Eye (tissue), 1 donor: ENCODE measurements at regions not wholly inside any gene's neighbourhood (a gene's known extent, or its start where the extent isn't known, plus 50 kb on each side); places are given as distances from the start of the nearest gene placed in this dataset.

Source experiments
- DNase-seq: peaks from one replicate; pipeline ENCODE4 v3.0.0-alpha.2; 2015

DNA sequence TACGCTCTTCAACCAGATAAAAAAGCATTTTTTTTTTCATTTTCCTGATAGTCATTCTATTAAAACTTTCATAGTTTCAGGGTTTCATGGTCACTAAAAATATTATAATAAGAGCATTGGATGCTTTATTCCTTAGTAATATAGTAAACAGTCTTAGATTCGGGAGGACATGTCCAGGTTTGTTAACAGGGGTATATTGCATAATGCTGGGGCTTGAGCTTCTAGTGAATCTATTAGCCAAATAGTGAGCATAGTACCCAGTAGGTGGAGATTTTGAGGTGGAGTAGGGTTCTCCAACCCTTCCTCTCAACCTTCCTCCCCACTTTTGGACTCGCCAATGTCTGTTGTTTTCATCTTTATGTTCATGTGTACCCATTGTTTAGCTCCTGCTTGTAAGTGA lies 277.4 kb upstream of the RGS6 start:
- DNase-seq: no peak

DNA sequence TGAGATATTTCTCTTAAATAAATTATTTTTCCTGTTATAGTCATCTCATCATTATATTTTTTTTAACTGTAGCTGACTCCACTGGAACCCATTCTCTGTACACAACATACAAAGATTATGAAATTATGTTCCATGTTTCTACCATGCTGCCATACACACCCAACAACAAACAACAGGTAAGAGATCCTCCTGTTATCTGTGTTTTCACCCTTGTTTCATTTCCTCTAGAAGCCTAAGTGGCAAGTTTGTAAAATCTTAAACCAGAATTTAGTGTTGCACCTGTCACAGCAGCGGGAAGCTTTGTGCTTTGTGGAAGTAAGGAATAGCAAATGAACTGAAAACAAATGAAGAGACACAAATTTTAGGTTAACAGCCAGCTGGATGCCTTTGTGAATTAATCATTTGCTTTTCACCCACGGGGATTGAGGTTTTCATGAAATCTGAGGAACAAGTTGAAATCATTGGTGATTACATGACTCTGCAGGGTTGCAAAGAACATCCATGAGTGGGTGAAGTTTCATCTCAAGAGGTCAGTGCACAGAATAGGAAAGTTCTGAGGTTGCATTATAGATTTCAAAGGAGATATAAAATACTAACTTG lies 273.9 kb upstream of the RGS6 start:
- peak; percentile 25 for DNase-seq

DNA sequence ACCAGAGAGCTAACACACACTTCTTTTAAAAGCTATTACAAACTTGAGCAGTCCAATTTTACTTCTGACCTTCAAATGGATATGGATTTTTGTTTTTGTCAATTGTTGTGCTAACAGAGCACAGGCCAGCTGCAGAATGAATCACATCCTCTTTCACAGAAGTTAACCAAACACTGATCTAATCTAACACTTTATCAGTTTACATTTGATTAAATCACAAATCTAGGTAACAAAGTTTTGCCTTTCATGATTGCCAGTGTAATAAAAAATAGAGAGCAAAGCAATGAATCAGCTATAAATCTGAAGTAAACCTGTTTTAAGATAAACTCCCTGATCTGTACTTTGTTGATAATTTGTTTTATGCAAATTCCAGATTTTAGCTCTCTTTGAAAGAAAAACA lies 273.1 kb upstream of the RGS6 start:
- no peak for DNase-seq

DNA sequence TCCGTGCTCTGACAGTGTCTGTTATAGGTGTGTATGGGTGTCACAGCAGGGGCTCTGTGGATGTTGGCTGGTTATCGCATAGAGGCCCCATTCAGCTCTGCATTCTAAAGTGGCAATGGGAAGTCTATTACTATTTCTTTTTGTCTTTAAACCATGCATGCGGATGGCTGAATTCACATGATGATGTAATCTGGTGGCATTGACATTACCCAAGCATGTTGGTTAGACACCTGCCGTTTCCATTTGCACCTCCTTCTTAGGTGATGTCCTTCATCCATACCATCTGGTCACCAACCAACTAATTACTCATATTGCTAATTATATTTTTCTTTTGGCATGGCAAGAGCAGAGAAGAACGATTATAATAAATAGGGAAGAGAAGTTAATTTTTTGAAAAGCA lies 270.8 kb upstream of the RGS6 start:
- no peak for DNase-seq

DNA sequence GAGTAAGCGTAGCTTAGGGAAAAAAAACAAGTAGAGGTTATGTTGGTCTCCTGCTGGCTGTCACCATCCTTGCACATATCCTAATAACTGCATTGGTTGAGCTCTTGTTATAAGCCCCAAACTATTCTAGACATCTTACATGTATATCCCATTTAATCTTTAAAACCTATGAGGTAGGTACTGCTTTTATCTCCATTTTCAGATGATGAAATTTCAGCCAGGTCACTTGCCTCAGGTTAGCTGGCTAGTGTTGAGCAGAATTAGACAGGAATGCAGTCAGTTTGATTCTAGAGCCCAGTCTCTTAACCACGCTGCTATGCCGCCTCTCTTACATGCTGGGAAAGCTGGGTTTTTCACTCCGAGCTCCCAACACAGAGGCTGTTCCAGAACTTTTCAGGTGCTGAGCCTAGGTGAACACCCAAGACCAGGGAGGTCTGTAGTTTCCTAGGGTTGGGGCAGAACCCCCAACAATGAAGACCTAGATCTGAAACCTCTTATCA lies 269.9 kb upstream of the RGS6 start:
- DNase-seq: no peak

DNA sequence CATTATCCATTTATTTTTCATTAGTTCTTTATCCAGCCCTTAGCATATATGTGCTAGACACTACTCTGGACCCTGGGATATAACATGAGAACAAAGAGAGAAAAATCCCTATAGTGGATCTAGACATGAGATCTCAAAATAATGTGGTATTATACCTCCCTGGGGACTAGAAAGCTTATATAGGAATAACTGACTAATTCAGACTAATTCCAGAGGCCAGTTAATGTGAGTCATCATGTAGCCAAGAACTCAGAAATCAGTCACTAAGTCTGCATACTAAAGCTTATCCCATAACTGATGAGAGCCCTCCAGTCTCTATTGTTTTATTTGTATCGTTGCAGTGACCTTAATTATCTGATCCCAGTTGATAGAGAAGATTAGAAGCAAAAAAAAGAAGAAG lies 267.1 kb upstream of the RGS6 start:
- no peak for DNase-seq

DNA sequence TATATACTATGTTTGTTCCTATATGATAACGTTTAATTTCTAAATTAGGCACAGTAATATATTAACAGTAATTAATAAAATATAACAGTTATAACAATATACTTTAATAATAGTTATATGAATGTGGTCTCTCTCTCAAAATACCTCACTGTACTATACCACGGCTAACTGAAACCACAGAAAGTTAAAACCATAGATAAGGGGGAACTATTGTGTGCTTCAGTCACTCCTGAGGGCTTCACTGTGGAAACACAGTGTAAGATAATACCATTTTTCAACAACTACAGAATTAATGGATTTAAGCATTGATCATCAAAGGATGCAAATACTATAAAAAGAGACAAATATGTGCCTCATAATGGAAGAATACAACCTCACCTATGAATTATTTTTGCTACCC lies 266.4 kb upstream of the RGS6 start:
- no peak for DNase-seq

DNA sequence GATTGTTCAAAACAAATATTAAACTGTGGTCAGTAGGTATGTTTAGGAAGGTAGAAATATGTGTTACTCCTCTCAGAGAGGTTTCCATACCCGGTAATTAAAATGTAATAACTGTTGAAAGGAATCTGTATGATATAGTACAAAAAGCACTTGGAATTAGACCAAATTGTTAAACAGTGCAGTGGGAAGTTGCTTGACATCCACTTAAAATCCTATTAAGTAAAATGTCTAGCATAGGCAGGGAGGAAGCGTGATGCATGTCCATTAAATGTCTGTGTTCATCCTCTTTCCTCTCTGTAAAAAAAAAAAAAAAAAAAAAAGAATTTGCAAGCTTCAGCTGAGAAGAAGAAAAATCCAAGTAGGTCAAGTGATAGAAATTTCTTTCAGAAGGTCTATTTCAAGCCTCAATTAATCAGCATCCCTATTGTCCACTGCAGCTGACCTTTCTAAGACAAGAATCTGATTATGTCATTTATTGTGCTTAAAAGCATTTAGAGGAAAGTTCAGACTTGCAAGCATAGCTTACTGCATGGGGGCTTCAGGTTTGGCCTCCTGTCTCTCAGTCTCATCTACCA lies 265.6 kb upstream of the RGS6 start:
- DNase-seq: peak; percentile 48

DNA sequence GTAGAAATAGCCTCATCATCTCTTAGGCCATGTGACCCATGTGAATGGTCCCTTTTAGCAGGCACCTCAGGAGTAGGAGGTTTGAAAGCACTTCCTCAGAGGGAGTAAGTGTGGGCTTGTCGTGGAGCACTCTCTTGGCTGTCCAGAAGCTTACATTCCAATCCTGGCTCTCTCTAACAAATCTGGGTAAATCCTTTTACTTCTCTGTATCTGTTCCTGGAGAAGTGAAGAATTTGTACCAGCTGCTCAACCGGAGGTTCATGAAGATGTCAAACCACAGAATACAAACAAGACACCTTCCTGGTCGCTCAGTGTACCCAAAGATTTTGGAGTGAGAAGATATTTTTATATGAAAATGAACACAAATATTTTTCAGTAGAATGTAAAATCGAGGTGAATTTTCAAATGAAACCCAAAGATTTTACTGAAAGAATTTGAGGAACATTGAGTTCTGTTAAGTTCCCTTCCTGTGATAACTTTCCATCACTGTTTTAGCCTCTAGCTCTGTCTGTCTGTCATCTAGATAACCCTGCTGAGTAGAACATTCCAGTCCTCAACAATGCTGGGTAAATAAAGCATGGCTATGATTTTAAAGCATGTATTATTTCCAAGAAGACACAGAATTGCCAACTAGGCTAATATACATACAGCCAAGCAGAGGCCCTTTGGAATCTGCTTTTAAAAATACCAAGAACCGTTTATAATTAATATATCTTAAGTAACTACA lies 263.9 kb upstream of the RGS6 start:
- DNase-seq: peak; percentile 26

DNA sequence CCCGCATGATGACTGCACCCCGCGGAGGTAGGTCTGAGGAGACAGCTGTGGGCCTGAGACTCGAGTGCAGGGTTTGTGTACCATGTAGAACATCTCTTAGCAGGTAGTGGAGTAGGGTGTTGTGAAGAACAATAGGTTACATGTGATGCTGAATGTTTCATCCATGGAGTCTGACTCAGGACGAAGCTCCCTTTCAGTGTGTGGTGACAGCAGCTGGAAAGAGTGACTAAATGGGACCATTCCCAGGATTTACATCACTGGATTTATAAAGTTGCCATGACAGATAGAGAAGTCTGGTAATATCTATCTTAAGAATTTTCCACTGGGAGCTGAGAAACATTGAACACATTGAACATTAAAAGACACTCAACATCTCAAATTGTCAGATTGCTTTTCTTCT lies 259.6 kb upstream of the RGS6 start:
- no peak for DNase-seq

DNA sequence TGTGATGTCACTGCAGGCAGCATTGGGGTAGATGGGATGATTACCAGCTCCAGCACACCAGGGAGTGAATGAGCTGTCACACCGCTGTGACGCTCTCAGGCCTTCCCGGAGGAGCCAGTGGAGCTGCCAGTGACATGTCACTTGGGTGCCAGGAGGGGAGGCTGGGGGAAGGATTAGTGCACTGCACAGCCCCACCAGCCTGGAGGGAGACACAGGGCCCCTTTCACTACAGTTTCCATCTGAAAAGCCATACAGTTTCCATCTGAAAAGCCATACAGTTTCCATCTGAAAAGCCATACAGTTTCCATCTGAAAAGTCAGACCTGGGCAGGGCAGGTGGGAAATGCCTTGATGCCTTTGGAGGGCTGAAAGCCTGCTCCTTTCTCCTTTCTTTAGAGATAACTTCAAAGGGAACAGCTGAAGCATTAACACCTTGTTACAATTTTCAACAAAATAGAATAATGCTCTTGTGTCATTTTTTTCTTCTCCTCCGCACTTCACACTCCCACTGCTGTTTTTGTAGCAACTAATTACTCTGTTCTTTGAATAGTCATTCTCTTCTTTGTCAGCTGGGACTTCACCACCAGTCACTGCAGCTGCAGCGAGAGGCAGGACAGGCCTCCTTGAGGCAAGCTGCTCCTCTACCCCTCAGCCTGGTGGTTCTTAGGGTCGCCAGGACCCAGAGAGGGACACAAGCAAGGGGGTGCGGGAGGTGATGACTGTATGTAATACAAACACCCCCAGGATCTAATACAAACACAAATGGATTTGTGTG lies 256.9 kb upstream of the RGS6 start:
- DNase-seq: no peak

DNA sequence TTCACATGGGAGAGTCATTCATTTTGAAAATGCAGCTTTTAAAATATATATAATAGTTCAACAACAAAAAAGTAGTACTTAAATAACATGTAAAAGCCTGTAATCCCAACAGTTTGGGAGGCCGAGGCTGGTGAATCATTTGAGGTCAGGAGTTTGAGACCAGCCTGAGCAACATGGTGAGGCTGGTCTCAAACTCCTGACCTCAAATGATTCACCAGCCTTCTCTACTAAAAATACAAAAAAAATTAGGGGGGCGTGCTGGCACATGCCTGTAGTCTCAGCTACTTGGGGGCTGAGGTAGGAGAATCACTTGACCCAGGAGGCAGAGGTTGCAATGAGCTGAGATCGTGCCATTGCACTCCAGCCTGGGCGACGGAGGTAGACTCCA lies 256.3 kb upstream of the RGS6 start:
- DNase-seq: no peak

DNA sequence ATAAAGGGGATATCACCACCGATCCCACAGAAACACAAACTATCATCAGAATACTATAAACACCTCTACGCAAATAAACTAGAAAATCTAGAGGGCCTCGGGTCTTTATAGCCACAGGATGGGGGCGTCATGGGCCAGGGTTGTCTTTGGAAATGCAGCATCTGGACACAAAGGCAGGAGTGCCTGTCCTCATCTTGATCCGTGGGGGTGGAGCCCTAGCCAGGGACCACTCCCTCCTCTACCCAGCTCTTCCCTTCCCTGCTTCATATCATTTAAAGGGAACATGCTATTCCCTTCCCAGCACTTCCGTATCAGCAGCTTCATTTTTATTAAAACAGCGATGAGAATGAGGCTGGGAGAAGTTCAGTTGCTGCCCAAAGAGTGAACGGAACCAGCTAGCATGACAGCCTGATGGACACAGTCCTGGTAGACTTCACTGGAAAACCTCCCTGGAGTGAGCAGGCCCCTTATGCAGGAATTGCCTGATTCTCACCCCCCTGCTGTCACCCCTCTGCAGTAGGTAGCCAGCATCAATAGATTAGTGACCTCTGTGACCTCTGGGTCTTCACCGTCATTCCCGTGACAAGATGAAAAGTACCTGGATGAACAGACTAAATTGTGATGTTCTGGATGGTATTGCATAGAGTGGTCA lies 251.4 kb upstream of the RGS6 start:
- no peak for DNase-seq

DNA sequence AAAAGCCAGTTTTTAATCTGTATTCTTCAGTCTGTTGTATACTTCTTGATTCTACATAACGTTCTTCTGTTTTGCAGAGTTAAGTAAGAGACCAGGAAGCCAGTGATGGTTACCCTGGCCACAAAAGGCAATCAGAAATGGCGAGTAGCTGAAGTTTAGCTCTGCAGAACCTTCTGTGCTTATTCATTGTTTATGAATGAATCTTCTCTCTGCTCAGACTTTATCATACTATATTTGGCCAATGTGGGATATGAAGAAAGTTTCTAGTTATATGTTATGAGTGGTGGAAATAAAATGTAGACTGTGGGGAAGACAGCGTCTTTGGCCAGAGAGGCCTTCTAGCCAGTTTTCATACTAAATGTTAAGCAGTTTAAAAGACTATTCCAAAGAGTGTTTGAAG lies 249.9 kb upstream of the RGS6 start:
- no peak for DNase-seq

DNA sequence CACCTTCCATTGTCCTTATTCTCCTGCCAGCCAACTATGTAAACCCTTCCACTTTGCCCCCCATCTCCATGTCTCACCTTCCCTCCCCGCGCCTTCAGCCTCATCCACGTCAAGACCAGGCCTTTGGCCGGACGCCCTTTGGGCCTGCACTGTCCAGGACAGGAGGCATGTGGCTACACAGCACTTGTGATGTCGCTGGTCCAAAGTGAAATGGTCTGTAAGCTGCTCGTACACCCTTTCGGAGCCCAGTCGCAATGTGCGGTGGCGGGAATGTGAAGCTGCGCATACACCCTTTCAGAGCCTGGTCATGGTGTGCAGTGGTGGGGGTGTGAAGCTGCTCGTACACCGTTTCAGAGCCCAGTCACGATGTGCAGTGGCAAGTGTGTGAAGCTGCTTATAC lies 247.9 kb upstream of the RGS6 start:
- no peak for DNase-seq

DNA sequence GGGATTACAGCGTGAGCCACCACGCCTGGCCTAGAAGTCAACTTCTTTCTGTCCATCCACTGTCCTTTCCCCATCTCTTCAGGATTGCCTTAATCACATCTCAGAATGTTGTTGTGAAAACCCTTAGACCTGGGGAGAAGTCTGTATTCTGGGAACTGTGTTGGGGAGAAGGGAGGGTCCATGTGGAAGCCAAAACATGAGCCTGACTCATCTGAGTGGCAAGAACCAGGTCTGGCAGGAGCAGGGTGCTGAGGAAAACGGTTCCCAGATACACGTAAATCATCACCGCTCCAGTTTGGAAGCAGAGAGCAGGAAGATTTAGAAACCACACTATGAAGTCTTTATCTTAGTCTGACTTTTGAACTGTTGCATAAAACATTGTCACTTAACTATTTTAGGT lies 245.6 kb upstream of the RGS6 start:
- DNase-seq: no peak

DNA sequence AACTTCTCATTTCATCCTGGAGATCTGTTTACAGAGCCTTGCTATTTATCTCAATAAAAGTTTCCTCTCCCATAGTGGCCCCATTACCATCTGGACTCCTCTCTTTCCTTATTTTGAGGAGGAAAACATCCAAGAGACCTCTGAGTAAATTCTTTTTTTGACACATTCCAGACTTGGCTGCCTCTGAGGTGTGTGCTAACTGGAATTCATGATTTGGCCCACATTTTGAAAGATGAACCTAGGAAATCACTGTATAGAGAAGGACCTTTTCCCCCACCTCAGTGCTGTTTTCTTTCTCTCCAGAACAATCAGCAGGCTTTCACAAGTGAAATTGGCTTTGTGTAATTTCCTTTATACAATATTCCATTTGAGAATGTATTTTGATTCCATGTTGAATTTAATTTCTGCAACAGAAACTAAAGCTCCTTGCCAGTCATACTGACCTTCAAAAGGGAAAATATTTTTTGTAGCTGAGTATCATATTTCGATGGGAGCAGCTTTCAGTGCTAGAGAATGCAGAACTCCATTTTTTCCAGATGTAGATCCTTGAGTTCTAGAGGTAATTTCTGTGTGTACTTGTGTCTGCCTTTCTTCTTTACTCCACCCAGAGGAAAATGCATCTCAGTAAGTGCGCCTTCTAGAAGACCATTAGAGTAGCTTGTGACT lies 244.9 kb upstream of the RGS6 start:
- no peak for DNase-seq

DNA sequence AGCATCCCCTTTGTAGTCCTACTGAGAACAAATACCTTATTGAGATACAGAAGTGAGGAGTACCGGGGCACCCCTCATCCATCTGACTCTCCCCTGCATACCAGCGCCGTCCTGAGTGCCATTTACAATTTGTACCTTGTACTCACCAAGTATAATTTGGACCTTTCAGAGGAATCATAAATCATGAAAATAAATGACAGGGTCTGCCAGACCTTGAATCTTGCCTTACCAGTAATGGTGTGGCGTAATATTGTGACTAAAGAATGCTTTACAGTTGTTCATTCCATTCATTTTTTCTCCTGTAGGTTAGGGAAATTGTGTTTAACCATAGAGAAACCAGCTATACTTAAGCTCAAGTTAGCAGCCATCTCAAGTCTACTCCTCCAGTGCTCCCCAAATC lies 243.7 kb upstream of the RGS6 start:
- no peak for DNase-seq

DNA sequence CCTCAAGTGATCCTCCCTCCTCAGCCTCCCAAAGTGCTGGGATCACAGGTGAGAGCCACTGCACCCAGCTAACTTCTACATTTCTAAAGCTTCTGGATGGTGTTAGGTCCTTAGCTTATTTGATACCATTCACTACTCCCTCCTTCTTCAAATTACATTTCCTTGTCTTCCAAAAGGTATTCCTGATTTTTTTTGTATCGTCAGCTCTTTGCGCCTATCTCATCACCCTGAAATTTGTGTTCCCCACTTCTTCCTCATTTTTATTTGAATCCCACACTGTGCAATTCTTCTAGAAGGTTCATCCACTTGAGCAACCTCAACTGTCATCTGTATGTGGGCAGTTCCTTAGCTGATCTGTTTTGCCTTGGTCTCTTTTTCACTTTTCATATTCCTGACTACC lies 241.8 kb upstream of the RGS6 start:
- no peak for DNase-seq

DNA sequence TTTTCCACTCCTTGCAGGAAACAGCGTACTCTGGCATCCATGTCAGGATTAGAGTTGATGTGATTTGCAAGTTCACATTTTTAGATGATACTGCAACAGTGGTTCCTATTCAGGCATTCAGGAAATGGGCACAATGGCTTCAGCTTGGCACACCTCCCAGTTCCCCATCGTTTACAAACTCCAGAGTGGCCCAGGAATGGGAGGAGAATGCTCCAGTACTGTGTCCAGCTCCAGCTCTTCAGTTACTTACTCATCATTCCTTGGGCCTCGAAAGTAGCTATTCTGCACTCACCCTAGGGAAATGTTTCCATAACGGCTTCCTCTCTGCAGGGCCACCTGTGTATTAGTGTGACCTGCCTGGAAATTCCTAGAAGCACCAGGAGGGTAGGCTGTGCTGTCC lies 239.7 kb upstream of the RGS6 start:
- no peak for DNase-seq

DNA sequence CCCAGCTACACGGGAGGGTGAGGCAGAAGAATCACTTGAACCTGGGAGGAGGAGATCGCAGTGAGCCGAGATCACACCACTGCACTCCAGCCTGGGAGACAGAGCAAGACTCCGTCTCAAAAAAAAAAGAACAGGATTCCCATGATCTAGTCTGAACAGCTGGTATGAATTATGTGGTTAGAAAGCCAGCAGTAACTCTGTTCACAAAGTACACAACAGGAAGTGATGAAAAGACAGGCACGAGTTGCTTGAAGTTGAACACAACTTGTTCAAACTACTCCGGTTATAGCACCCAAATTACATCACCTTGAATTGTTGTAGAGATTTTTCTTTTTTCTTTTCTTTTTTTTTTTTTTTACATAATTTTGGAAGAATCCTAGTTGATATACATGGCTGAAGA lies 238.8 kb upstream of the RGS6 start:
- no peak for DNase-seq
